ENCODE measurements at regions not wholly inside any gene's neighbourhood (a gene's known extent, or its start where the extent isn't known, plus 50 kb on each side); places are given as distances from the start of the nearest gene placed in this dataset.

DNA sequence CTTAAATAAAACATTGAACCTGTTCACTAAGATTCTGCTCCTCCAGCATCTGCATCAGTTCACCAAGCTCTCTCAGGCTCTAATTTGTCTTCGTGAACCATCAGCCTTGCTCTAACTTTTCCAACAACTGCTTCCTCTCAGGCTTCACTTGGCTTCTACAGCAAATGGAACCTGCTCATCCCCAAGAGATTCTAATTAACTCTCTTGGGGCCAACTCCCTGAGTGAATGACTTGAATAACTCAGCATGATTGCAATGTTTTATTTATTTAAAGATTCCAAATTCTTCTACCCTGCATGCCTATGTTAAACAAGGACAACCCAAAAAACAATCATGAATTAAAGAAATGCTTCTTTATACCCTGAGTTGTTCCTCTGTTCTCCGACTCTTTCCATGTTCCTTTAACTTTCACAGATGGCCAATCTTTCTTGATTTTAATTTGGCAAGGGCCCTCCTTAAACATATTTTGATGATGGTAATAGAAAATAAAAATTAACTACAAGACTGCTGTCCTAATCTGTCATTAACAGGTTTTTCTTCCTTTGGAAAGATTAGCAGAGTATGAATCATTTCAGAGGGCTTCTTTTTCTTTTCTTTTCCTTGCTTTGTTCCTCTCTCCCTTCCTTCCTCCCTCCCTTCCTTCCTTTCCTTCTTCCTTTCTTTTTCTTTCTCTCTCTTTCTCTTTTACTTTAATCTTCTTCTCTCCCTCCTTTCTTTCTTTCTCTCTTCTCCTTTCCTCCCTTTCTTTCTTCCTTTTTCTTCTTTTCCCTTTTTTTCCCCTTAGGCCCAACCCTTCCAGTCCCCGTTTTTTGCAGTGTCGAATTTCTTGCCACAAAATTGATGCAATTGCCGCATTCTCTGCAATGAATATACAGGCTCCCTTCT lies 195.0 kb upstream of the RHOBTB1 start:
- DNase-seq, result no peak

DNA sequence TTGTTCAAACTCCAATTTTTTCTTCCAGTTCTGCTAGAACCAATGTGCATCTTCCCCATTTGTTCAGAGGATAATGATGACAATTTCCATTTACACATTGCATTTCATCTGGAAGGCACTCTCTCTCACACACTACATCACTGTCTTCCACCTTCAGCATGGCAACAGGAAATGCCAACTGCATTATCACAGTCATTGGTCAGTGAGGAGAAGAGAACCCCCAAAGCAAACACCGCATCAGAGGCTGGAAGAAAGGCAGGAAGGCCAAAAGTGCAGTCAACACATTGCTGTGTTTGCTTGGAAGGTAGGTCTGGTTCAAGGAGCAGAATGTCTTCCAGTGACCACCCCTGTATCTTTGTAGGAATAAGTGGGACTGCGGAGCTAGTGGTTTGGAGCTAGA lies 192.2 kb upstream of the RHOBTB1 start:
- DNase-seq, result no peak

DNA sequence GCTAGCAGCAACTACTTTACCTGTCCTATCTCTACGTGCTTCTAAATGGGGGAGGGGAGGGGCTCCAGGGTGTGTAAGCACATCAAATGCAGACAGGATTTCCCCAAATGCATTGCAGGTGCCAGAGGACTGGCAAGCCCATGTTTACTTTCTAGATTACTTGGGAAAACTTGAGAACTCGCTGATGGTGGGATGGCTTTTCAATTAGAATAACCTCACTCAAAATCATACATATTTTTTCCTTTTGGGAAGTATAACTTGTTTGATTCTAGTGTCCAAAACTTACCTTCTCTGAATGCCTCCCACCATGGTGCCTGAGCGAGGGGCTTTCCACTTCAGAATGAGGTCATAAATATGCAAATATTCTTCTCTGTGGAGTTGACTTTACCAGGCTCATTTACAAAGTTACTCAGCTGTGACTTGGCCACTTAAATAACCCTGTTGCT lies 191.3 kb upstream of the RHOBTB1 start:
- DNase-seq, result no peak

DNA sequence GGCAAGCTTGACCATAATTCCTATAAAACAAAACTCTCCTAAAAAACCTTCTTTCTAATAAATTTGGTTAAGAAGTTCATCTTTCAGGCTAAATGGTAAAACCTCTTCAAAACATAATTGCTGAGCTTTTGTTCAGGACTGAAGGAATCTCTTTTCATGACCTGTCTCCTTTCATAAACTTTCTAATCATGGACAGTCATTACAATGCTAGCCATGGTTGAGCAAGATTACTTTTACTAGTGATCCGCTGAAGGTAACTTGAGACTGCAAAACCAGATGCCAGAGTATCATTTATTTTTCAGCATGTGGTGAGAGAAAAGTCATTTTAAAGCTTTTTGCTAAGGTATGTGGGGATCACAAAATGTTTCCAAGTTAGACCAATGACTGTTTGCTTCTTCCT lies 186.4 kb upstream of the RHOBTB1 start:
- no peak for DNase-seq

DNA sequence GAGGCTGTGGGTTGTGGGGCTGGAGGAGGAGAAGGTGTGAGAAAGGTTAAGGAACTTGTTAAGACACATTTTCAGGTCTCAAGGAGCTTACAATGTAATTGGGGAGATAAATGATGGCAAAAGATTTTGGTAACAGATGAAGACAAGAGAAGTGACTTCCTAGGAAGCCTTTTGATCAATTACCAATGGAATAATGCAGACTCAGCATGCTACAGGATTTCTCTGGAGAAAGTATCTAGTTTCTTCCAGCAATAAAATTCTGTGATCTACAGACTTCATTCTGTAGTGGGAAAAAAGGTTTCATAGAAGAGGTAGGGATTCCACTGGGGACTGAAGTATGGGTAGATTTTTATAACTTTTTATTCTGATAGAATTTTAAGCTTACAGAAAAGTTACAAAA lies 184.2 kb upstream of the RHOBTB1 start:
- DNase-seq, result no peak

DNA sequence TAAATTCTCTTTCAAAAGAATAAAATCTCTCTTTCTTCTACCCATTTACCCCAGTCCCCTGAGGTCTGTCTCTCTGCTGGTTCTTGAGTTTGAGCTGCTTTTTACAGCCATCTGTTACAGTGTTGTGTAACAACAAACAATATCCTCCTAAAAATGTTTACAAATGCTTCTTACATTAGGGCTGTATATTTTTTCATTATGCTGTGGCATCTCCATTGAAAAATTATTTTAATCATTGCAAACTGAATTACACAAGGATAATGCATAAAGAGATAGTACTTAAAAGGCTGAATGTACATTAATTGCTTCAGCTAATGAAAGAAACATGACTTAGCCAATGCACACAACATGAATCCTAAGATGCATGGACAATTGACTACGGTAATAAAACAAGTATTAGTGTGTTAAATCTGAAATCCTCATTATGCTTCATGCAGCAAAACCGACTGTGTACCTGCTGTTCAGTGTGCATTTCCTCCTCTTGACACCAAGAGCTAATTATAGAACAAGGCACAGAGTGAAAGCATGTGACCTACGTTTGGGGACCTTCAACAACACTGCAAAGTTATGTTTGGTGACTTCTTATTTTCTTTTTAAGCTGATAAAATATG lies 181.7 kb upstream of the RHOBTB1 start:
- no peak for DNase-seq

DNA sequence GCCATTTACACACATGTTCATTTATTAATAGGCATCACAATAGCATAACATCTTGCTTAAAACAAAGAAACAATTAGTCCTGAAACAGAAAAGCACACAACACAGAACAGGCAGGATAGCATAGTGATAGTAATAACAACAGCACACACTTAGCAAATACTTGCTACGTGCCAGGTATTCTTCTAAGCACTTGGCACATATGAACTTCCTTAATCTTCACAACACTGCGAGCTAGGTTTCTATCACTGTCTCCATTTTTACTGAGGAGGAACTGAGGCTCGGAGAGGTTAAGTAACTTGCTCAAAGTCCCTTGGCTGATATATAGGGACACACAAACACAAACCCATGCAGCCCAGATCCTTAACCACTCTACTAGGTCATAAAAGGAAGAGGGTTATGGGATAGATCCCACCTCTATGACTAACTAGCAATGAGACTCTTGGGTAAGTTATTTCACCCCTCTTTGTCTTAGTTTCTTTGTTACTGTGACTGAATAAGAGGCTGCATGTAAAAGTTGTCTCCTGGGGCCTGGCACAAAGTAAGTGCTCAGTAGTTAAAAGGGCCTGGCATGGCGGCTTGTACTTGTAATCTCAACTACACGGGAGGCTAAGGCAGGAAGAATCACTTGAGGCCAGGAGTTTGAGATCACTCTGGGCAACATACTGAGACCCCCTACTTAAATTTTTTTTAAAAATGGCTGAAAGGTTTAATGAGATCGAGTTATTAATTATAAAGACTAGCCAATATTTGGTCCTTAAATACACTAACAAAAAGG lies 181.0 kb upstream of the RHOBTB1 start:
- no peak for DNase-seq

DNA sequence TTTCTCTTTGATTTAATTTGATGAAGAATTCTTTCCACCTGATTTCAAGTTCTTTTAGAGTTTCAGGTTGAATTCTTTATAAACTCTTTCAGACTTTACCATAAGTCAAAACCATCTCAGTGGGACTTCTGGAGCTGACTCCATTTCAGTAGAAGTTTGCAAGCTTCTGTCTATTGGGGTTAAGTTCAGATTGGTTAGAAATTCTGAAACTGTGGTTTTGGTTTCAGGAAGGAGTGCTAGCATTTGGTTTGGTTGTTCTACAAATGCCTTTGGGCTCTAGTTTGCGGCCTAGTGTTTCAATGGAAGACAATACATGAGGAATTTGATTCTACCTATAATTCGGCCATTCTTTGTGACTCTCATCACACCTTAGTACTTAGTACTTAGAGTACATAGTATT lies 176.8 kb upstream of the RHOBTB1 start:
- no peak for DNase-seq

DNA sequence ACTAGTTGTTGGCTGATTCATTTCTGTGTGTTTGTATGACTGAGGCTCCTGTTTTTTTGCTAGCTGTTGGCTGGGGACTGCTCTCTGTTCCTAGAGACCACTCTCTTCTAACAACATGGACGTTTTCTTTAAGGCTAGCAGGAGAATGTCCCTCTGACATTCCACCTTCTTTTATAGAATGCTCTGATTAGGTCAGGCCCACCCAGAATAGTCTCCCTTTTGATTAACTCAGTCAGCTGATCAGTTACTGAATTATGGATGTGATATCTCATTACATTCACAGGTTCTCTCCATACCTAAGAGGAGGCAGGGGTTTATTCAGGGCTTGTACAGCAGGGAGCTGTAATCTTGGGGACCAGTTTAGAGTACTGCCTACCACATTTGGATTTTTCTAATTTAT lies 175.6 kb upstream of the RHOBTB1 start:
- no peak for DNase-seq

DNA sequence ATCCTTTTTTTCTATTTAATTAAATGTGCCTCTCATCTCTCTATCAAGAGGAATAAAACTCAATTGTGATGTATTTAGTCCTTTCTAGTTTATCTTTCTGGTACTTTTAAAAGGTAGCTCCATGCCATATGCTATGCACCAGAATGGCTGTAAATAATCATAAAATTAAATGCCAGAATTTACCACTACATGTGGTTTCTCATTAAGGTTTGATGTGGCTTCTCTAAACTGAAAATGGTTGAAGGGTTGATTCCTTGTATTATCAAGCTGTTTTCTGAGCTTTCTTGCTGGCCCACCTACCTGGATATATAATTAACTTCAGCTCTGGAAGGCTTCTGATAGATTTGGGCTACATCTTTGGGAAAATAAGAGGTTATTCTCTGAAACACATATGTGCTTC lies 171.9 kb upstream of the RHOBTB1 start:
- DNase-seq, result no peak

DNA sequence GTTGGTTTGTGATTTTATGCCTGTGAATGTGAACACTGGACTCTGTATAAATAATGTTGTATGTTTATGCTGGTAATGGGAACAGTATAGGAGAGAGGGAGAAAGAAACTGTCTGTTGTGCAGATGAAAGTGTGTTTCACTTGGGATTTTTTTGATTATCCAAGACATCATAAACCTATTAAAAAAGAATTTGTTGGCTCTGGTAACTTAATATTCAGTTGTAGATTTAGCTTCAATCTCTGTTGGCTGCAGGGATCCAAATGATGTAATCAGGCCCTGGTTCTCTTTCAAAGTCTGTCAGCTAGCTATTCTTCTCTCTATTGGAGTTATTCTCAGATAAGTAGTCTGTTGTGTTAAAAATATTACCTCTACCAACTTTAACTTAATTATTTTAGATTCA lies 168.8 kb upstream of the RHOBTB1 start:
- no peak for DNase-seq

DNA sequence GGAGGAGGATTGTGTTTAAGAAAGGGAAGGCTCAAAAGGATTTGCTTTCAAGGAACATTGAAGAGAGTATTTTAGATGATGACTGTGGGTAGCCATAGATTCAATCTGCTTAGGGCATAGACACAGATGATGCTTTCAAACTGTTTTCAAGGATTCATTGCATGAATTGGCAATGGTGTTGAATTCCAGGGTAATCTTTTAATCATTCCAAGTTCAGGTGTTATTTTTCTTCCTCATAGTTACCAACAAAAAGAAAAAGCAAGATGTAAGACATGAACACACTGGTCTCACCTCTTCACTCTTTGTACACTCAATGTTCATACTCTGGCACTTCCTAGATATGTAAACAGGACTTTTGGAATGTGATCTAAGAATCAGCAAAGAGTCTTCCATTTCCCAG lies 167.0 kb upstream of the RHOBTB1 start:
- DNase-seq, result no peak

DNA sequence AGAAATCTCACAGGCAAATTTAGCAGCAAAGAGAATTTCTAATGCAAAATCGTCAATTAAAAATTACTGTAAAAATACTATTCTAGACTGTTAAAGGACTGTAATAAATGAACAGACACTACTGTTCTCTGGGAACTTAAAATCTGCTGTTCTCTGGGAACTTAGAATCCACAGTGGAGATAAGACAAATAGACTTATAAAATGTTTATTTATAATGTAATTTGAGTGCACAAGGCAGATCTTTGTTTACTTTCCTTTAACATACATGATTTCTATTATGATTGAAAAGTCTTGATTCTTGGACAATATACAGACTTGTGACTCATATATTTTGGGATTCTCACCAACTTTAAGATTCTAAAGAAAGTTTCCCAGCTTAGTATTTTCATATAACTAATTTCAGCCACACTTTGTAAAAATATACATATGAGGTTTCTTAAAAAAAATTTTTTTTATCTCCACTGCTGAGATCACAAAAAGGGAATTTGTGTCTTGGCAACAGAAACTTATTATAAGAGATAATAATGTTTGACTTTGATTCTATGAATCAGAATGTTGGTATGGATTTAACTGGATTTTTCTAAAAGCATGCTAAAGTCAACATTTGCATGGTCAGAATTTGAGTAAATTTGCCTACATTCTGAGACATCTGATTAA lies 166.3 kb upstream of the RHOBTB1 start:
- no peak for DNase-seq

DNA sequence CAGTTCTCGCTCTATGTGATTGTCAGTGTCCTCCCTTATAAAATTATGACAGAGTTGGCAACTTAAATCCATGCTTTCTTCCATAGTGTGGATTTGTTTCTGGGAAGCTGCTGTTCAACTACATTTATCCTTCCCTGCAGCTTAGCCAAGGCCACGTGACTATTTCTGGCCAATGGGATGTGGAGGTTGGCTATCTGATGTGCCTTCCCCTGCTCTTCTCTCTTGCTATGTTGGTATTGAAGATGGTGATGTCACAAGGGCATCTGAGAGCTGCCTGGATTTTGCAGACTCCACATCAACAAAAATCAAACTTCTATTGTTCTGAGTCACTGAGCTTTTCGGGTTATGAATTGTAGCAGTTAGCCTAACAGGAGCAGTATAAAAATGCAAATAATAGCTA lies 164.9 kb upstream of the RHOBTB1 start:
- DNase-seq, result no peak

DNA sequence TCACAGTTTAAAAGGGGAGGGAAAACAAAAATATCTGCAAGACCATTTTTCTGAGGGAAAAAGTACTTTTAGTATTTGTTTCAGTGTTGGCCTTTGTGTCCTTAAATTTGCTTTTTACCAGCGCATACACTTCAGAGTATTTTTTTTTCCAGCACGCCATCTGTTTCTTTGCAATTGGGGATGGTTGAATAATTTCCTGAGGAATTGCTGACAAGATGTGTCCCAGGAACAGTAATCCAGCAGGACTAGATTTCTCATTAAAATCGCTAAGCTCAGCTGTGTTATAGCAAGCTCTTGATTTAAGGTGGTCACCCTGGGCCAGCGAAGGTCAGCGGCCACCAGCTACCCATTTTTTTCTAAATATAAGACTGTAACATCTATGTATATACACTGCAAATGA lies 156.9 kb upstream of the RHOBTB1 start:
- DNase-seq, result no peak

DNA sequence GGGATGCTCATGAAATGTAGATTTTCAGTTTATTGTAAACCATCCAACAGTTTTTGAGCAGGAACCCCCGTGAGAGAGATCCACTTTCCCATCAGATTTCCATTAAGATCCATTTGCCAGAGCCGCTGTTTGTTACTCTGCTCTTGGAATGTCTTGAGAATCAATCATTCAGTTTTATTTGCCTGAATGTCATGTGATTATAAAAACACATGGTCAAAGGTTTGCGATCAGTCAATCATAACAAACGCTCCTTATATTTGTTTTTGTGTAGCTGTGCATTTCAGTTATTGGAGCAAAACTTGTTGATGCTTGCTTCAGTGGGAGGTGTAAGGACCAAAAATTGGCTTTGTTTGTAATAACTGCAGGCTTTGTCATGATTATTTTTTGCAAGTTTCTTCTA lies 155.8 kb upstream of the RHOBTB1 start:
- no peak for DNase-seq

DNA sequence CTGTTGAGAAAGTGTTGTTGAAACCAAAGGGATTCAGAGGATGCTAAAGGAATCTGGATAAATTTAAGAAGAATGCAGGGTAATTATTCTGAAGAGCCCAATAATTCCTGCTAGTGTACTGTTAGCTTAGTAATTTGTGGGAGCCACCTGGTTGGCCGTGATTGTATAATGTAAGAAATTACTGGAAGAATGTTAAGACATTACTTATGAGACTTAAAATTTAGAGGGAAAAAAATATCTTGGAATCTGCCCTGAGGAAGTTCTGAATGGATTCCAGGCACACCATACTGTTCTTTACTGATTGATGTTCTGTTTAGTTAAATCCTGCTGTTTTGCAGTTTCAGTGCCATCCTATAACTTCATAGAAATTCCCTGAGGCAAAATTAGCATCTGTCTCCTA lies 155.0 kb upstream of the RHOBTB1 start:
- no peak for DNase-seq

DNA sequence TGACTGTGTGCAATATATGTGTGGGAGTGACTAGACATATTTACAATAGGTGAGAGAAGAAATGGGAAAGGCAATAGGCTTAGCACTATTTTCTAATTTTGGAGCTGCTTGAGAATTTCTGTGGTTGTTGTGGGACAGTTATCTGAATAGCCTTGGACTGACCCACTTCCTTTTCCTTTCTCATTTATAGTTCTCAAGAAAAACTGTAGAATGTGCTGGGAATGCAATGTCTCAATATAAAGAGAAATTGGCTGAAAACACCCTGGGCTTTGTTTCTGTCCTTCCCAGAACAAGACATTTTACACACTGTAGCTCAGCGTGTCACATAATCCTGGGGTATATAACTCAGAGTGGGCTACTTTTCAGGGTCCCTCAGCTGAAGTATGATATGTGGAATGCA lies 153.0 kb upstream of the RHOBTB1 start:
- DNase-seq, result no peak

DNA sequence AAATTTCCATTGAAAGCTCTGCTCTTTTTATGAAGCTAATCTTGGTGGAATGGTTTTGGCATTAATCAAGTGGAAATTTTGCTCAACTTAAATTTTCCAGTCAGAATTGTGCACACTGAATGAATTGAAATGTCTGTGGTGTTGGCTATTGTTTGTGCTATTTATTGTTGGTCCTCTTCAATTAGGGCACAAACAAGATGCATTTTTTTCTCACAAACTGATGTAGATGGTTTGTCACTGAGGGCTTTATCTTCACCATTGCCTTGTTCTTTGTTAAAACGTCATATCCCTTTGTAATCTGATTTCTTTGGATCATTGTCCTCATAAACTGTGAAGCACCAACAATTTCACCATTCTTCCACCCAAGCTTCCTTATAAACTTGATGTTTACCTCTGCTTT lies 152.1 kb upstream of the RHOBTB1 start:
- no peak for DNase-seq

DNA sequence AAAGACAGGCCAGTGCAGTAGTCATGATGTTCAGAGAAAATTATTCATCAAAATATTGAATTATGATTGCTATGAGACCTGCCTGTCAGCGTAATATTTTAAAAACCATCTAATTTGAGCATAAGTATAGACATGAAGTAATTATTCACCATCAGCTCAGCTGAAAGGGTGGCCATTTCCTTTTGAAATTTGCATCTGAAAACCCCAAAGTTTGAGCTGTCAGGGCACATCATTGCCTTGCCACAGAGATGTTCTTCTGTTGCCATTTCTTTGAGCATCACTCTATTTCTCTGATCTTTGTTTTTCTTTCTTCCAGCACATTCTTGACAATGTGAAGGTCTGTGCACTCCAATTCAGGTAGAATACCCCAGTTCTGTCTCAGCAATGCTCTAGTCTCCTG lies 147.5 kb upstream of the RHOBTB1 start:
- no peak for DNase-seq

DNA sequence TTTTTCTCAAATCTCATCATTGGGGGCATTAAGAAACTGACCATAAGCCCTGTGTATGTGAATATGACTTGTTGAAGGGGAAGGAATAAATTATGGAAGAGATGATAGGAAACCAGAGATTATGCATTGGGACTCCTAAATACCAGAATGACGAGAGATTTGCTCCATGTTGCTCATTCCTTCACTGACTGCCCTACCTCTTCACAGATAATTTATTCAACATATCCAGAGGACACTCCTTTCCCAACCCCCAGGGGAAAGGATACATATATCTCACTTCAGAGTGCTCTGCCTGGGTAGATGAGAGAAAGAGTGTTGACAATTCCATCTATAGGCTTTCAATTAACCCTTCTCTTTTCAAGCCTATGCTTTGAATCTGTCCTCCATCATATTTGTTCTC lies 145.3 kb upstream of the RHOBTB1 start:
- DNase-seq, result no peak

DNA sequence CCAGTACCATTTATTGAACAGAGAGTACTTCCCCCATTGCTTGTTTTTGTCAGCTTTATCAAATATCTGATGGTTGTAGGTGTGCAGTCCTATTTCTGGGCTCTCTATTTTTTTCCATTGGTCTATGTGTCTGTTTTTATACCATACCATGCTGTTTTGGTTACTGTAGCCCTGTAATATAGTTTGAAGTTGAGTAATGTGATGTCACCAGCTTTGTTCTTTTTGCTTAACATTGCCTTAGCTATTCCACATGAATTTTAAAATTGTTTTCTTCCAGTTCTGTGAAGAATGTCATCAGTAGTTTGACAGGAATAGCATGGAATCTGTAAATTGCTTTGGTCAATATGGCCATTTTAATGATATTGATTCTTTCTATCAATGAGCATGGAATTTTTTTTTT lies 140.5 kb upstream of the RHOBTB1 start:
- no peak for DNase-seq

DNA sequence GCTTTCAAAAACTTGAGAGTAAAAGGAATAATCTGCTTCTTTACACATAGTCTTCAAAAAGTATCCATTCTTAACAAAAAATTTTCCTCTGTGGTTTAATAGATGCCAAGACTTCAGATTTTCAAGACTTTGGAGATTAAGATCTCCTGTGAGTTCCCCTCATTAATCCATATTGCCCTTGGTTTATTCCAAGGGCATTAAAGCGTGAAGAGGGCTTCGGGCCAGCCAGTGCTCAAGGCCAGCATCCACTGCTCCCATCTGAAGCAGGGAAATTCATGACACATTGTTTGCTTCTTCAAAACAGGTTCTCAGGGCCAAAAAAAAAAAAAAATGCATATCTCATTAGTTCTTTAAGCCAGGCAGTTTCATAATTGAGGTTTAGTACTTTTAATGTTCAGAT lies 137.3 kb upstream of the RHOBTB1 start:
- no peak for DNase-seq

All from activated CD8-positive, alpha-beta memory T cell treated with anti-CD3 and anti-CD28 coated beads, Interleukin-2, amount 50 U/mL, for 48 hours (primary cell).